T-helper 1 cell (primary cell): ENCODE measurements at regions not wholly inside any gene's neighbourhood (a gene's known extent, or its start where the extent isn't known, plus 50 kb on each side); places are given as distances from the start of the nearest gene placed in this dataset.
A peak's percentile ranks its signal among the peaks of the same experiment; 100 is the strongest.
"Not testable (repeated sequence)": the region's sequence is repeated elsewhere in the genome, so short reads cannot be mapped to it uniquely, and the experiment has no call there.

Experiments
- DNase-seq, 5 donors: peaks; one replicate each; pipeline ENCODE4 v3.0.0-alpha.2; 2012 to 2020

DNA sequence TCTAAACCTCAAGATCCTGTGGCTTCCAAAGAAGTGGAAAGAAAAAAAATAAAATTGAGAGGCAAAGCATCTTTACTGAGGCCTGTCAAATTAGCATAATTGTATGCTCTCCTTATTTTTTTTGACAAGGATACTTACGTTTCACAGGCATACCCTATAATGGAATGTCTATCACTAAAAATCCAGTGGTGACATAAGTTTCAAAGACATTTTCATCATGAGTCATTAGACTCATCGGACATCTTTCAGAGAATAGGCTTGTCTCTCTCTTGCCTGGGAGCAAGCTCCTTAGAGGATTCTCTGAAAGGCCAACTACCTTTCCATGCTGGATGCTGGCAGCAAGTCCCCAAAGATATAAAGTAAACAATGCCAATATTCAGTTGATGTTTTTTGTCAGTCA, 380.7 kb upstream of the STEAP1 start:
- no peak for DNase-seq

DNA sequence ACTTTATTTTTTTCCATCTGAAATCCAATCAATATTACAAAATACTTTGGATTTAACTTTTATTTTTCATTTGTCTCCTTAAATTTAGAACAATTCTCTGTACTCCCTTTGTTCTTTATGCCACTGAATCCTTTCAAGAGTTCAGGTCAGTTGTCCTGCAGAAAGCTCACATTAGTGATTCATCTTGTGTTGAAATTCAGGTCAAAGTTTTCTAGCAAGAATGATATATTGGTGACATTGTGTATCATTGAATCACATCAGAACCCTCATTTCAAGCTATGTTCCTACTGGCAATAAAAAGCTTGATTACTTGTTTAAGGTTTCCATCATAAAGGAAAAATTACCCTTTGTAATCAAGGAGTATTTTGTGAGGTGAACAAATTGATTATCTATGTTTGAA, 378.8 kb upstream of the STEAP1 start:
- DNase-seq, result no peak

DNA sequence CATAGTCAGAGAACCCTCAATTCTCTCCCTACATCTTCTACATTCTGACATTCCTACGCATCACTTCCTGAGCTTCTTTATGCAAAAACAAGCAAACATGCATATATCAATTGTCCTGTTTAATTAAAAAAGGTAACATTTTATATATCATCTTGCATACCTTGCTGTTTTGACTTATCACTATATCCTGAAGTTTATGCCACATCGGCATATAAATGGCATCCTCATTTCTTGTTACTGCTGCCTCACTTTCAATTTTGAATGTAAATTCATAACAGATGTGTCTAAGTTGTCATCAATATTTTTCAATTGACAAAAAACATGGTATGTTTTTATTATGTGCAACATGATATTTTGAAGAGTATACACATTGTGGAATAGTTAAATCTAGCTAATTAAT, 377.3 kb upstream of the STEAP1 start:
- DNase-seq, result no peak

DNA sequence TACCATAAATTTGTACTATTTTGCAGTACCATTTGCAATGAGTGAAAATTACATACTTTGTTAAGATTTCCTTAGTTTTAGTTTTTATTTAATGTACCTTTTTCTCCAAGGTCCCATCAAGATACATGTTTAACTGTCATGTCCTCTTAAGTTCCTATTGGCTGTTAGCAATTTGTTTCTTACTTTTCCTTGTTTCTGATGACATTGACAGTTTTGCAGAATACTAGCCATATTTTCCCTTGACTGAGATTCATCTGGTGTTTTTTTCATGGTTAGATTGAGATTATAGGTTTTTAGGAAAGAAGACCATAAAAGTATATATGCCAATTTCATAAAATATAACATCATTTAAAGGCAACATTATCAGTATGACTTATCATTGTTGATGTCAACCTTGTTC, 376.8 kb upstream of the STEAP1 start:
- no peak for DNase-seq

DNA sequence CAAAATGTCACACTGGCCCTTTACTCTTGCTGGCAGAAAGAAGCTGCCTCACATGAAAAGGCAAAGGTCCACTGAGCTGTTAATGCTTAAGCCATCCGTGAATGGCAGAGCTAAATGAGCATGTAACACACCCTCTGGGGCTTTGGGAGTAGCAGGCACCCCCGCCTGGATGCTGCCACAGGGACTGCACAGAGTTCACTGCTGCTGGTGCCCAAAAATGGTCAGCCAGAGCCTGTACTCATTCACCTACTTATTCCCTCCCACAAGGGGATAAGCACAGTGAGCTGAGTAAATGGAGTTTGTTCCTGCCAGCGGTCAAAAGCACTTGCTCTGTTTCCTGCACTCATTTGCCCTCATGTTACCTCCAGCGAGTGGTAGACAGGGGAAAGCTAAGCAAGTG, 374.0 kb upstream of the STEAP1 start:
- DNase-seq, result no peak

DNA sequence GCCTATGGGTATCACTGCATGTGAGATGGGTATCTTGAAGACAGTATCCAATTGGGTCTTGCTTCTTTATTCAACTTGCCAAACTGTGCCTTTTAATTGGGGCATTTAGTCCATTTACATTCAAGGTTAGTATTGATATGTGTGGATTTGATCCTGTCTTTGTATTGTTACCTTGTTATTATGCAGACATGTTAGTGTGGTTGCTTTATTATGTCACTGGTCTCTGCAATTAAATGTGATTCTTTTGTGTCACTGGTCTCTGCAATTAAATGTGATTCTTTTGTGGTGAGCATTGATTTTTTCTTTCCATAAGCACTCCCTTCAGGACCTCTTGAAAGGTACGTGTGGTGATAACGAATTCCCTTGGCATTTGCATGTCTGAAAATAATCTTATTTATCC, 357.8 kb upstream of the STEAP1 start:
- no peak for DNase-seq

DNA sequence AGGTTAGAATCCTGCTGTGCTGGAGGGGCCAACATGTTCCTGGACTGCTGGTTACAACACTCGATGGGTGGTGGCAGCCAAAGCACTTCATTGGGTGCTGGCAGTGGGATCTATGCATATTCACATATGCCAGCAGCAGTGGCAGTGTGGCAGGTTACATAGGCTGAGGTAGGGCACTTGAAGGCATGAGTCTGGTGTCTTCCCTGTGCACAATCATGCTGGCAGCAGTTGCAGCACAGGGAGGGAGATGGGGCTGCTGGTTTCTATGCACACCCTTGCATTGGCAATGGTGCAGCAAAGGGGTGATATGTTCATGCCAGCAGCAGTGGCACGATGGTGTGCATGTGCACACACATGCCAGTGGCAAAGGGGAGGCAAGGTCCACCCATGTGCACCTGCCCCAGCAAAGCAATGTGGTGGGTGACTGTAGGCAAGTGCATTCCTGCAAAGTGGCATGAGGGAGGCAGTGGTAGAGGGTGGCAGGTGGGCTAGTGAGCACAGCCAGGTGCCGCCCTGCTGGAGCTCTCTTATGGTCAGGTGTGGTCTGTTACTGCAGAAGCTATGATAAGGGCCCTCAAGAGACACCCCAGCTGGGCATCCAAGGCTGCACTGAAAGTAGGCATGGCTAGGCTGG, 356.2 kb upstream of the STEAP1 start:
- no peak for DNase-seq

DNA sequence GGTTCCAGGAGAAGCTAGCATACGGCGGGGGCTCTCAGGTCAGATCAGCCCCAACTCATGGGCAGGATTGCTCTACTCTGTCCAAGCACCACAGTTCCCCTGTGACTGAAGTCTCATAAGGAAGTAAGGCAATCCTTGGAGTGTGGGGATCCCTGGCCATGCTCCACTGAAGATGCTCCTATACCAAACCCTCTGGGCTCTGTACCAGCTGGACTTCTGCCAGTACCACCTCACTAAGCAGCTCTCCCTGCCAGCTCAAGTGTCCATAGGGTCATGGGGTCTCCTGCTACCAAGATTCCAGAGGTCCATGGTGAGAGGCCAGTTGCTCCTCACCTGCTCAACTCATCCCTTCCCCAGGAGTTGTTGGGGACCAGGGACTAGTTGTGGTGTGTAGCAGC, 355.7 kb upstream of the STEAP1 start:
- DNase-seq, result no peak

DNA sequence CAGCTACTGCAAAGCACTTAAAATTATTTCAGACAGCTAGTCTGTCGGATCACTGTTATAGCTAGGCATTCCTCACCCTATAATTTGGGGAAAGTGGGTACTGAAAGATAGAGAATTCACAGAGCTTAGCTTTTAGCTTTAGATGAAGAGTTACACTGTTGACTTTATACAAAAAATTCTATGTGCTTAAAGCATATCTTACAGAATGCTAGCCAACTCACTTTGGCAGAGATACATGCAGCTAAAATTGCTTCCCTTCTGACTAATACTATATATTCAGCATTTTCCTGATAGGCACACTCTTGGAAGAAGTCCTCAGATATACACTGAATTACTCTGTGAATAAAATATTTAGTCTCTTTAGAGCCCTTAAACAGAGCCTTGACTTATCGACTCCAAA, 353.5 kb upstream of the STEAP1 start:
- DNase-seq, result no peak

DNA sequence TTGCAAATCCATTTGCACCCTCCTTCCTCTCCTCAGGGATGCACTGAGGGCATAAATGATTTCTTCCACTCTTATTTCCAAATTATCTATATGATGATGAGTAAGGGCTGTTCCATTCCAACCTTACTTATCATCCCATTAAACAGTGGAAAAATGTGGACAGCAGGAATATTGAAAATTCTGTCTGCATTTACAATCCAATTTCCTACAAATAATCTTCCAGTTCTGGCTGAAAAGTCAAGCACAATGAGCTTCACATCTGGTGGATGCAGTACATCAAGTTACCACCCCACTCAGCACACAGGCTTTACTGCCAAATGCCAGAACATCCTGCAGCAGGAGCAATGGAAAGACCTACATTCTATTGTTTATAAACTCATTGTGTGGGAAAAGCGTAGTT, 345.0 kb upstream of the STEAP1 start:
- DNase-seq, result no peak

DNA sequence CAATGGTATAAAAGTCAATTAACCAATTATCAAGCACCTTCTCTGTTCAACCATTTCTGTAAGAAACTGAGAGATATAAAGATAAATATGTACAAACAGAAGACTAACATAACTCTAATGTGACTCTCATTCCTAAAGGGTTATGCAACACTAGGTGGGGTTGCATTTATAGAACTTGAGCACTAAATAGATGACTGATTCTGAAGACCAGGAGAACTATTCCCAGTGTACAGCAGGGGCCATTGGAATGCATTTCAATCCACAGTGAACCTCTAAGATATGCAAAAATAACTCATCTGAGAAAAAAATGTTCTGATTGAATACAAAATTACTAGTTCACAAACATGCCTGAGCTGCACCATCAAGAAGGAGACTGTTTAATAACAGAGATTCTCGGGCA, 341.2 kb upstream of the STEAP1 start:
- DNase-seq, result no peak

DNA sequence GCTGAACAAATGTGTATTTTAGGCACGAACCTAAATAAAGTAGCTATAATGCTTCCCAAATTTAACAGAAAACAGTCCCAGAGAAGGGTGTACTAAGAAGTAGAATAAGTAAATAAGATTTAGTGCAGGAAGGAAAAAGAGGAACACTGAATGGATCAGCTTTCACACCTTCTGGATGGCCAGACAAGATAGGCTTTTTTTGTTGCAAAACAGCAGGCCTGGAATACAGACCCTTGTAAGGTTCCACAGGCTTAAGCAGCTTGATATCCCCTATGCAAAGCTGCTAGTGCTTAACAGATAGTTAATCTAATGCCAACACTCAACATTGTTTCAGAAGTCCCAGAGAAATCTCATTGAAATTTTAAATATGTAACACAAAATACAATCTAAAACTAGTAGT, 328.1 kb upstream of the STEAP1 start:
- no peak for DNase-seq

DNA sequence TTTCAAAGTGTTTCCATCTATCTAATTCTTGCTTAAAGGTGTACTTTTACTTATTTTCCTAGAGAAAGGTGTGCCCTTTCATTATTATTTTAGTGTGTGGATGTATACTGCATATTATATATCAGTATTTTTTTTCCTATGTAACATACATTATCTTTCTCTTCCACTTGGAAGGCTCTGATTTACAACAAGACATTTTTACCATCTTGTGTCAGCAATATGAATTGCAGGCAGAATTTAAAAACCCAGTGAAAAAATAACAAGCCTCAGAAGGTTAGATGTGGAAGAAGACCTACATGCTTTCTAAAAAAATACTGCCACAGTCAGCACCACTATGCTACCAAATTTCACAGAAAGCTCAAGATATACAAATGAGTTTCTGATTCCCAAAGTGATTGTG, 327.7 kb upstream of the STEAP1 start:
- DNase-seq, result no peak

DNA sequence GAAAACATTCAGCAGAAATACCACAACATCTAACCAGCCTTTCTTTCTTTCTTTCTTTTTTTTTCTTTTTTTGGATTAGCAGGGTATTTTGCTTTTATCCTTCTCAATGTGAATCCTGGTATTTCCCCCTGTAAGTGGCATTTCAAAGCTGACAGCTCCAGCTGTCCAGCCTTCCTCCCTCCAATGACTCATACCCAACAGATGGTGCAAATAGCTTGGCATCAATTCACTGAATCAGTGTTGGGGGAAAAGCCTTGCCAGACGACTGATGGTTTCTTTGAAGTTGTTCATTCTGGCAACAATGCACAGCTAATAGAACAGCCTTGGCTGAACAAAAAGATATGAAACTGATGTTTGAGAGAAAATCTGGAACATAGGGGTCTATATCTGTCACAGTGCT, 316.8 kb upstream of the STEAP1 start:
- no peak for DNase-seq

DNA sequence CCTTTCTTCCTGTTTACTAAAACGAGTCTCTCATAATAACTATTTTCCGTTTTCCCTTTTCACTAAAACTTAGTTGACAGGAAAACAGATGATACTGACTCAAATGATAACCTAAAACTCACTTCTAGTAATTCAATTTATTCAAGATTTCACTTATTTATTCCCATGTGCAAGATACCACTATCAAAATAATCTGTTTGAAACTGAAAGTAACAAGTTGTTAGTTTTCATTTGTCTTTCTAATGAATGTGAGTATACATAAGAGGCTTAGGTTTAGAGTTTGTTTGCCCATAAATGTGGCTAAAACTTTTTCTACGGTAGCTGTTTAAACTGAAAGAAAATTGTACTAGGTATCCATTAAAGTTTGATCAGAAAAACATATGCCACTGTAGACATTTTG, 314.9 kb upstream of the STEAP1 start:
- peak in 1 of 5 donors; percentile 55 for DNase-seq

DNA sequence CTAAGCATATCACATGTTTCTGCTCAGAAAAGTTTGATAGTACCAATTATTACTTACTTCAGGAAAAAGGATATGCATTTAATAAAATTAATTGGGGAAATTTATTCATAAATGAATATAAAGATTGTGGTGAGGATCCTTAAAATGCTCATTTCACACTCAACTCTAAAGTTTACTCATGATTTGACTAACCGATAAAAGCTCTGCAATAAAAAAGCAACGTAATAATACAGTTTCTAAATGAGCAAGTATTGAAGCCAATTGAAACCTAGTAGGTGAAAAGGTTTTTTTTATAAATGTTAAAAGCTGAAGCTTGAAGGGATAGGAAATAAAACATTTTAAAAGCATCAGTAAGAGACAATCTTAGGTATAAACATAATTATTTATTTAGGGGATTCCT, 308.3 kb upstream of the STEAP1 start:
- peak in 1 of 5 donors; percentile 32 for DNase-seq

DNA sequence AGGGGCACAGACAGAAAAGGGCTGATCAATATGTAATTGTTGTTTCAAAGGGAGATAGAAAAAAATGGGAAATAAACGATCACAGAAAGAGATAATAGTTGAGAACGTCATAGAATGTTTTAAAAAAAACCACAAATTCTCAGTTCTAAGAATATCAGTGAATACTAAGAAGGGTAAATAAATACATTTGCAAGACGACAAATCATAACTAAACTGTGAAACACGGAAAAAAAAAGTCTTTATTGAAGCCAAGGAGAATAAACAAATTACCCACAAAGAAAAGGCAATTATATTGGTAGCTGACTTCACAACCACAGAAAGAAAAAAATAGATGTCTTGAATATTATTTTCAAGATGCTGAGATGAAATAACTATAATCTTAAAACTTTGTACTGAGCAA, 305.2 kb upstream of the STEAP1 start:
- peak in 1 of 5 donors; percentile 52 for DNase-seq

DNA sequence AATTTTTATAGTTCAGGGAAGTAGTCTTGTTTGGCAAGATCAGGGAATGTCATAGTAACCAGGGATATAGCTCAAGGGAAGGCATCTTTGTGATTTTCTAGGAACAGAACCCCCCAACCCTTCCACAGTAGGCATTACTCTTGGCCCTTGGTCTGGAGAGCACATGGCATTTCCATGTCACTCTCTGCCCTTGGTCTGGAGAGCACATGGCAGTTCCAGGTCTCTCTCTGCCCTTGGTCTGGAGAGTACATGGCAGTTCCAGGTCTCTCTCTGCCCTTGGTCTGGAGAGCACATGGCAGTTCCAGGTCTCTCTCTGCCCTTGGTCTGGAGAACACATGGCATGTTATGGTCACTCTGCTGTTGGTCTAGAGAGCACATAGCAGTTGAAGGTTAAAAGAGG, 297.2 kb upstream of the STEAP1 start:
- DNase-seq, result not testable (repeated sequence)

DNA sequence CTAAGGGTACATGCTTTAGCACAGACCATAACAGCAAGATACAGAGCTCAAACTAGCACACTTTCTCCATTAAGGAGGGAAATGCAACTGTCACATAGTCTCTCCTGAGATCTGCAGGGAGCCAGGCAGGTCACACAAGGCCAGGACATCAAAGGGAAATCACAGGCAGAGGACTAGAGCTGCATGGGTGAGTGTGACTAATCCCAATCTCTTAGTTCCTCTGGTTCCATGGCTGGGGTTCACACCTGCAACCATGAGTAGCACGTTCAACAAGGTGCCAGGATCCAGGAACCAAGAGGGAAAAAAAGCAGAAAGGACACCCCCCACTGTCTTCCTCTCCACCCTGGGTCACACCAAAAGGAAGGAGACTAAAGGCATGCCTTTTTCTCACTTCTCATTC, 296.5 kb upstream of the STEAP1 start:
- DNase-seq, result no peak

DNA sequence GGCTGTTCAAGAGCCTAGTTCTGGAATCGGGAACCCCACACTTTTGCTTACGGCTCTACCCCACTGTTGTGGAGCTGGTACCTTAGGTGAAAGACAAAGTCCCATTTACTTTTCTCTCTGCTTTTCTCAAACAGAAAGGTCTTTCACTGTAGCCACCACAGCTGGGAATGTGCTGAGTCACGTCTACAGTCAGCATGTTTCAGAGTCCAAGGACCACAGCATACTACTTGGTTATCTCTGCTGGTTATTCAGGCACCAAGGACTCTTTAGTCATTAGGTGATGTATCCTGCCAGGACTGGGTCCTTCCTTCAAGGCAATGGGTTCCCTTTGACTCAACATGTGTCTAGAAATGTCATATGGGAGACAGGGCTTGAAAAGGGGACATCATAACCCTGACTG, 266.8 kb upstream of the STEAP1 start:
- DNase-seq, result no peak

DNA sequence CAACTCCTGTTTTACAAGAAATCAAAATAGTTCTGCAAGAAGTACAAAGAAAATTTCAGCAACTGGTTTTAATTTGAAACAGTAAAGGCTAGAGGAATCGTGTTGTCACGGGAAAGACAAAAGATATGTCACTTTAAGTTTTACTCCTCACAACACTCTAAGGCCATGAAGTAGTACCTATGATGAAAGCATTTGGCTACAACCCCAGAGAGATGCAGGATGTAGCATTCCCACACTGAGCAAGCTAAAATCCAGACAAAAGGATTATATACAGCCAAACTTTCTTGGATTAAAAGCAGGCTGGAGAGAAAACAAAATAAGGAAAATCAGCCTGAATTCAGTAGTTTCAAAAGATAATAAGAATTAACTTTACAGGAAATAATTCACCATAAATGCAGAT, 245.5 kb upstream of the STEAP1 start:
- DNase-seq, result no peak

DNA sequence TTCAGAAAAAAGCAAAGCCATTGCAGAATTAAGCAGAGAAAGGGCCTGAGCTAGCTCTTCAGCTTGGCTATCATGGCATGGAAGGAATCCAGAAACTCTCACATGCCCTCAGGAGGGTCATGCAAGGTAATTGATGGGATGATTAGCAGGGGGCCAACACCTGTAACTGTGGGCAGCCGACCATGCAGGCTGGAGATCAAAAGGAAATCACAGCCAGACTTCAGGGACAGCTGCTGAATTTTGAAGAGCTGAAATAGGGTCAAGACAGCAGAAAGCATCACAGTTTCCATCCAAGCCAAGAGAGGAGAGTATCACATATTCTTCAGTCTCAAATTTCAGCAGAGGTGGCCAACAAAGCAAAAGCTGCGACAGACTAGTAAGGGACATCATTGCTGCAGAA, 239.6 kb upstream of the STEAP1 start:
- no peak for DNase-seq

DNA sequence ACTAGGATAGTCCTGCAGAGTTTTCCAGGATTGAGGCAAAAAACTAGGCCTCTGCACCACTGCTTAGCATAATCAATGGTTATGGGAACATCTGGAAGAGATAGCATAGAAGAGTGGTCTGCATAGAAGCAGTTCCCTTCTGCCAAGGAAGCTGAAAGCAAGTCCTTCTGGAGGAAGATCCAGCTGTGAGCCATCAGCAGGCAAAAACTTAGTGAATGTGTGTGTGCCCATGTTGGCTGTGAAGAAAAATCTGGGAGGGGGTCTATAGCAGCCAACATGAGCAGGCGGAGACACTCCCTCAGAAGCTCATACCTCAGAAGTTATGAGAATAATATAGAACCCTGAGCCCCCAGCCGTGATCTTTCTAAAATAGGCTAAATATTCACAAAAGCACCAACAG, 228.1 kb upstream of the STEAP1 start:
- DNase-seq, result no peak

DNA sequence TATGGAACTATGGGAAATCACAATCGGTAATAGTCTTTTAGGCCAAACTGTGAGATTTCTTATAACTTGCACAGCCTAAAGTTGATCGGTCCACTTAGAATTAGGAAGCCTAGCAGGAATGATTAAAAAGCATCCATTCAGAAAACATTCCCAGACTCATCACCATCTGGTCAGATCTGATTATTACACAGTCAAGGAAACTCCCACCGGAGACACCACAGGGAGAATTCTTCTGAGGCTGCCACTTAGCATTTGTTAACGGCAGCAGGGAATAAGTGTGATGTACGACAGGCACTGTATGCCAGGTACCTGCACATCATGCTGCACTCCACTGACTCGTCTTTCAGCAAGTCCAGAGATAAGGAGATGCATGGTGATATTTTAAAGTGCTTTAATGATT, 227.6 kb upstream of the STEAP1 start:
- DNase-seq, result no peak

DNA sequence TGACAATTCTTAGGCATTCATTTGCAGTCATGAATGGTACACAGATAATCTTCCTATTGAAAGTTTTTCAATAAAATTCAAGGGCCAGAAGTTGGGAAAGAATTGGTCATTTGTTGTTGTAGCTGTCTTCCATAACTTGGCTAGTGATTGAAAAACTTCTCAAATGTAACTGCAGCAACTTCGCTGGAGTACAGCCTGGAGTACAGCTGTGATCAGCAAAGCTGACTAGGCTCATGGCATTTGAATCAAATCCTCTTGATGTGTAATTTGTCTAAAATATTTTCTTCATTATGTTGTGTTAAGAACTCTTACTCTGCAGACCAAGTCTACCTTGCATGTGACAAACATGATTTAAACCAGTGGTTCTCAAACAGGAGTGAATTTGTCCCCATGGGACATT, 226.5 kb upstream of the STEAP1 start:
- no peak for DNase-seq

DNA sequence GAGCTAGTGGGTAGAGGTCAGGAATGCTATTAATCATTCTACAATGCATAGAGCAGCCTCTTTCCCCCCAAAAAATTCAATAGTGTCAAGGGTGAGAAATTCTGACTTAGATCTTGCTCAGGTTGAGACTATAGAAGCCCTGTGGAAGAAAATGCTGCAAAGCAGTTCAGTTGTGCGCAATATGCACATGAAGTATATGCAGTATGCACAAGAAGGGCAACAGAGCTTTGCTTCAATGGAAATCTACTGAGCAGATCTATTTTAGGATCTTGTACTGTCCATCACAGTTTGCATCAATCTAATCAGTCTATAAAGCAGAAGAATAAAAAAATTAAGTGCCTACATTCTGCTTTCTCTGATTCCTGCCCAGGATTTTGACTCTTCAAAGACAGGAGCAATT, 225.8 kb upstream of the STEAP1 start:
- no peak for DNase-seq
